HEK293T (cell line): ENCODE measurements at regions not wholly inside any gene's neighbourhood (a gene's known extent, or its start where the extent isn't known, plus 50 kb on each side); places are given as distances from the start of the nearest gene placed in this dataset.

Source experiments
- ARNT ChIP-seq: fragments of 450-650 bp; IDR thresholded peaks from 2 replicates; pipeline ENCODE4 v1.6.1; 2017; ENCODE audit warnings: mild to moderate bottlenecking
- BHLHE40 ChIP-seq: fragments of 450-650 bp; IDR thresholded peaks from 2 replicates; pipeline ENCODE4 v1.6.1; 2016; ENCODE audit warnings: mild to moderate bottlenecking, moderate library complexity, borderline replicate concordance
- CTBP1 ChIP-seq: fragments of 450-650 bp; IDR thresholded peaks from 2 replicates; pipeline ENCODE4 v1.6.1; 2016; ENCODE audit warnings: borderline replicate concordance
- ELF4 ChIP-seq: fragments of 450-650 bp; IDR thresholded peaks from 2 replicates; pipeline ENCODE4 v1.6.1; 2017; ENCODE audit warnings: antibody characterized with exemption
- FOXM1 ChIP-seq: fragments of 450-650 bp; IDR thresholded peaks from 2 replicates; pipeline ENCODE4 v1.6.1; 2017; ENCODE audit warnings: mild to moderate bottlenecking, borderline replicate concordance
- HDGF ChIP-seq: fragments of 450-650 bp; IDR thresholded peaks from 2 replicates; pipeline ENCODE4 v1.6.1; 2017; ENCODE audit warnings: antibody characterized with exemption, borderline replicate concordance
- L3MBTL2 ChIP-seq: fragments of 450-650 bp; conservative IDR thresholded peaks from 2 replicates; pipeline ENCODE4 v1.6.1; 2016; ENCODE audit warnings: mild to moderate bottlenecking
- SP1 ChIP-seq: fragments of 450-650 bp; IDR thresholded peaks from 2 replicates; pipeline ENCODE4 v1.6.1; 2017
- SUZ12 ChIP-seq: fragments of 450-650 bp; IDR thresholded peaks from 2 replicates; pipeline ENCODE4 v1.6.1; 2016; ENCODE audit warnings: mild to moderate bottlenecking
- TARDBP ChIP-seq: fragments of 450-650 bp; IDR thresholded peaks from 2 replicates; pipeline ENCODE4 v1.6.1; 2016
- ZNF384 ChIP-seq: fragments of 450-650 bp; IDR thresholded peaks from 2 replicates; pipeline ENCODE4 v1.6.1; 2016
- TF ChIP-seq, protein P1 (sequence below): fragments of 450-650 bp; IDR thresholded peaks from 2 replicates; pipeline ENCODE4 v1.6.1; 2016

DNA sequence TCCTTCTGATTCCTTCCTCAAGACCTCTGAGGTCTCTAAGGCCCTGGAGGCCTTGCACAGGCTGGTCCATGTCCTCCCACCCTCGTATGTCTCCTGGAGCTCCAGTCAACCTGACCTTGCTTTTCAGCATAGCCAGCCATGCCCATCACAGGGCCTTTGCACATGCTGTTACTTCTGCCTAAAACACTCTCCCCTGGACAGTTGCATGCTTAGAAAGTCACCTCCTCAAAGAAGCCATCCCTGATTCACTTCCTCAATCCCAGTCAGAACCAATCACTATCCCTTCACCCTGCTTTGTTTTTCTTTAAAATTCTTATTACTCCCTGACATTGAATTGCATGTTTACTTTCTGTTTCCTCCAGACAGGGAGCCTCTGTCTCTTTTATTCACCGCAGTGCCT lies 322.1 kb upstream of the CCL2 start:
- TF ChIP-seq, protein P1, sequence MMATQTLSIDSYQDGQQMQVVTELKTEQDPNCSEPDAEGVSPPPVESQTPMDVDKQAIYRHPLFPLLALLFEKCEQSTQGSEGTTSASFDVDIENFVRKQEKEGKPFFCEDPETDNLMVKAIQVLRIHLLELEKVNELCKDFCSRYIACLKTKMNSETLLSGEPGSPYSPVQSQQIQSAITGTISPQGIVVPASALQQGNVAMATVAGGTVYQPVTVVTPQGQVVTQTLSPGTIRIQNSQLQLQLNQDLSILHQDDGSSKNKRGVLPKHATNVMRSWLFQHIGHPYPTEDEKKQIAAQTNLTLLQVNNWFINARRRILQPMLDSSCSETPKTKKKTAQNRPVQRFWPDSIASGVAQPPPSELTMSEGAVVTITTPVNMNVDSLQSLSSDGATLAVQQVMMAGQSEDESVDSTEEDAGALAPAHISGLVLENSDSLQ: no peak
- TF ChIP-seq CTBP1 (no peak), ELF4 (no peak), TARDBP (no peak), L3MBTL2 (no peak), ZNF384 (no peak), HDGF (no peak), FOXM1 (no peak), BHLHE40 (no peak), SUZ12 (no peak), ARNT (no peak), SP1 (no peak)
